ENCODE measurements at regions not wholly inside any gene's neighbourhood (a gene's known extent, or its start where the extent isn't known, plus 50 kb on each side); places are given as distances from the start of the nearest gene placed in this dataset.

DNA sequence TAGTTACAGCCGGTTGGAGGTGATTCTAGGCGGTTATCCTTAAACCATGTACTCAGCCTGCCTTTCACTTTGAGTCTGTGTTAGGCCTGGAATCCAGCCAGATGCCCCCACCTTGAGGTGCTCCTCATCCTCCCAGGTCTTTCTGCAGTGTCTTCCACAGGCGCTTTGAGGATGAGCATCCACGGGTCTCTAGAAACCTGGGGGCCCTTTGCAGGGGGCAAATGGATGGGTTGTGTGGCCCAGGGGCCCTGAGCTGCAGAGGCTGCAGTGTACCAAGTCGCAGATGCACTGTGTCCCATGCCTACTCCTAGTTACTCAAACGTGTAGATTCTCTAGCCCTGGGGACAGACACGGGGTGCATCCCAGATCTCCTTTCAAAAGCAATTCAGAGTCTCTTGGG is 242.1 kb upstream of the IRX1 start:
- no peak overlapping the region for H3K4me2 ChIP-seq (ENCODE audit: insufficient read depth, low read length)
- H3K27ac ChIP-seq (ENCODE audit: extremely low read depth, low read depth, low read length): no peak overlapping the region
- no peaks in the 10 kb centered on the region for H3K9me3 ChIP-seq (replicated peaks; ENCODE audit: control insufficient read depth, insufficient read depth, low read depth, low read length)
- H3K9me1 ChIP-seq (ENCODE audit: control insufficient read depth, insufficient read depth, low read length): peaks cover 5% of the 10 kb centered on the region
- DNase-seq (ENCODE audit: extremely low read depth in 1 of 4, low spot score in 3 of 4) (no peak), ATAC-seq (no peak), FAIRE-seq (no peak)
- TF ChIP-seq, protein P1, sequence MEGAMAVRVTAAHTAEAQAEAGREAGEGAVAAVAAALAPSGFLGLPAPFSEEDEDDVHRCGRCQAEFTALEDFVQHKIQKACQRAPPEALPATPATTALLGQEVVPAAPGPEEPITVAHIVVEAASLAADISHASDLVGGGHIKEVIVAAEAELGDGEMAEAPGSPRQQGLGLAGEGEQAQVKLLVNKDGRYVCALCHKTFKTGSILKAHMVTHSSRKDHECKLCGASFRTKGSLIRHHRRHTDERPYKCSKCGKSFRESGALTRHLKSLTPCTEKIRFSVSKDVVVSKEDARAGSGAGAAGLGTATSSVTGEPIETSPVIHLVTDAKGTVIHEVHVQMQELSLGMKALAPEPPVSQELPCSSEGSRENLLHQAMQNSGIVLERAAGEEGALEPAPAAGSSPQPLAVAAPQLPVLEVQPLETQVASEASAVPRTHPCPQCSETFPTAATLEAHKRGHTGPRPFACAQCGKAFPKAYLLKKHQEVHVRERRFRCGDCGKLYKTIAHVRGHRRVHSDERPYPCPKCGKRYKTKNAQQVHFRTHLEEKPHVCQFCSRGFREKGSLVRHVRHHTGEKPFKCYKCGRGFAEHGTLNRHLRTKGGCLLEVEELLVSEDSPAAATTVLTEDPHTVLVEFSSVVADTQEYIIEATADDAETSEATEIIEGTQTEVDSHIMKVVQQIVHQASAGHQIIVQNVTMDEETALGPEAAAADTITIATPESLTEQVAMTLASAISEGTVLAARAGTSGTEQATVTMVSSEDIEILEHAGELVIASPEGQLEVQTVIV (CRISPR knock-in tag; IDR thresholded peaks at IDR 0.05; ENCODE audit: borderline replicate concordance): no peak
- TF ChIP-seq, protein P2, sequence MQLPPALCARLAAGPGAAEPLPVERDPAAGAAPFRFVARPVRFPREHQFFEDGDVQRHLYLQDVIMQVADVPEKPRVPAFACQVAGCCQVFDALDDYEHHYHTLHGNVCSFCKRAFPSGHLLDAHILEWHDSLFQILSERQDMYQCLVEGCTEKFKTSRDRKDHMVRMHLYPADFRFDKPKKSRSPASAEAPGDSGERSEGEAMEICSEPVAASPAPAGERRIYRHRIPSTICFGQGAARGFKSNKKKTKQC (CRISPR knock-in tag; IDR thresholded peaks at IDR 0.05): no peak
- TF ChIP-seq NR2F6 (CRISPR knock-in tag; IDR thresholded peaks at IDR 0.05) (no peak), TAF7 (tag; IDR thresholded peaks at IDR 0.05) (no peak), DPF2 (IDR thresholded peaks at IDR 0.05) (no peak), RBM14 (IDR thresholded peaks at IDR 0.05; ENCODE audit: borderline replicate concordance, insufficient read depth, low read depth, low read length) (no peak), RFX5 (IDR thresholded peaks at IDR 0.05; ENCODE audit: low read depth, low read length) (no peak)
- TF ChIP-seq, protein P3, sequence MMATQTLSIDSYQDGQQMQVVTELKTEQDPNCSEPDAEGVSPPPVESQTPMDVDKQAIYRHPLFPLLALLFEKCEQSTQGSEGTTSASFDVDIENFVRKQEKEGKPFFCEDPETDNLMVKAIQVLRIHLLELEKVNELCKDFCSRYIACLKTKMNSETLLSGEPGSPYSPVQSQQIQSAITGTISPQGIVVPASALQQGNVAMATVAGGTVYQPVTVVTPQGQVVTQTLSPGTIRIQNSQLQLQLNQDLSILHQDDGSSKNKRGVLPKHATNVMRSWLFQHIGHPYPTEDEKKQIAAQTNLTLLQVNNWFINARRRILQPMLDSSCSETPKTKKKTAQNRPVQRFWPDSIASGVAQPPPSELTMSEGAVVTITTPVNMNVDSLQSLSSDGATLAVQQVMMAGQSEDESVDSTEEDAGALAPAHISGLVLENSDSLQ (IDR thresholded peaks at IDR 0.05): no peak
- POLR2A ChIA-PET: no interaction called here
- H3K36me3 ChIP-seq (ENCODE audit: control insufficient read depth, insufficient read depth, low read length): no peaks in the 10 kb centered on the region
- no TSS peak for BruUV-seq (replicated peaks)
- no peak overlapping the region for H3K9ac ChIP-seq (ENCODE audit: insufficient read depth in 1 of 2, low read depth in 2 of 2, low read length in 2 of 2)
- in situ Hi-C loops (cut with MboI): no loop called here
- no peaks in the 10 kb centered on the region for H3K79me2 ChIP-seq (ENCODE audit: control insufficient read depth, insufficient read depth, low read length)
- H2AFZ ChIP-seq (ENCODE audit: low read depth, low read length): no peak overlapping the region
- no peaks in the 10 kb centered on the region for H4K20me1 ChIP-seq (replicated peaks; ENCODE audit: control insufficient read depth, insufficient read depth, low read length)
- CTCF ChIA-PET (ENCODE audit: low intra/inter-chr PET ratio): no interaction called here
- under 1% methylated on average over 7 of the region's 7 CpGs for WGBS (ENCODE audit: insufficient coverage, low coverage, missing lambda C conversion rate)
- H3K27me3 ChIP-seq (ENCODE audit: control insufficient read depth in 2 of 2, insufficient read depth in 2 of 2, low read length in 2 of 2): no peaks in the 10 kb centered on the region
- no peaks in the 10 kb centered on the region for H3K4me1 ChIP-seq (replicated peaks in 1 of 2; ENCODE audit: control insufficient read depth in 2 of 2, insufficient read depth in 2 of 2, low read length in 2 of 2)
- no peak overlapping the region for H3K4me3 ChIP-seq
- intact Hi-C loops (cut with micrococcal nuclease): no loop called here
